HEK293 (cell line): ENCODE measurements at regions not wholly inside any gene's neighbourhood (a gene's known extent, or its start where the extent isn't known, plus 50 kb on each side); places are given as distances from the start of the nearest gene placed in this dataset.

Experiments
- BCL11A ChIP-seq: fragments of 450-650 bp; formaldehyde crosslinking; IDR thresholded peaks from 2 replicates; pipeline ENCODE4 v1.5.1; 2016; ENCODE audit warnings: low read depth, missing biosample characterization, missing genetic modification characterization
- CTCF ChIP-seq: fragments of 450-650 bp; formaldehyde crosslinking; IDR thresholded peaks from 2 replicates; pipeline ENCODE4 v1.5.1; 2016; ENCODE audit warnings: missing biosample characterization, missing genetic modification characterization
- ELK4 ChIP-seq: IDR thresholded peaks from 2 replicates; pipeline ENCODE4 v1.6.1; 2011; ENCODE audit warnings: mild to moderate bottlenecking, low read depth, low read length, borderline replicate concordance
- TCF7L2 ChIP-seq: IDR thresholded peaks from 2 replicates; pipeline ENCODE4 v1.6.1; 2011; ENCODE audit warnings: low read depth, mild to moderate bottlenecking, inconsistent platforms, low read length, moderate library complexity, borderline replicate concordance
- ZBTB44 ChIP-seq: fragments of 450-650 bp; IDR thresholded peaks from 2 replicates; pipeline ENCODE4 v1.5.1; 2018; ENCODE audit warnings: missing biosample characterization, mild to moderate bottlenecking, missing genetic modification characterization
- ZNF148 ChIP-seq: fragments of 450-650 bp; formaldehyde crosslinking; IDR thresholded peaks from 2 replicates; pipeline ENCODE4 v1.5.0; 2017; ENCODE audit warnings: missing biosample characterization, missing genetic modification characterization, borderline replicate concordance
- ZNF274 ChIP-seq, 2 experiments: fragments of 200-500 bp in 1 of 2; fragments of 450-650 bp in 1 of 2; sonication (Bioruptor generic) in 1 of 2; formaldehyde crosslinking in 1 of 2; IDR thresholded peaks; 2 replicates each; pipeline versions ENCODE4 v1.5.1 to v1.6.1; 2014 to 2016; ENCODE audit warnings: borderline replicate concordance in 1 of 2, inconsistent platforms in 1 of 2, low read length in 1 of 2, missing biosample characterization in 1 of 2, missing genetic modification characterization in 1 of 2
- ZNF398 ChIP-seq: fragments of 450-650 bp; formaldehyde crosslinking; IDR thresholded peaks from 2 replicates; pipeline ENCODE4 v1.5.1; 2017; ENCODE audit warnings: missing biosample characterization, missing genetic modification characterization
- ZNF416 ChIP-seq: fragments of 450-650 bp; formaldehyde crosslinking; IDR thresholded peaks from 2 replicates; pipeline ENCODE4 v1.5.1; 2016; ENCODE audit warnings: missing biosample characterization, missing genetic modification characterization
- ZNF513 ChIP-seq: fragments of 450-650 bp; IDR thresholded peaks from 2 replicates; pipeline ENCODE4 v1.5.1; 2018; ENCODE audit warnings: missing biosample characterization, missing genetic modification characterization

GRCh38 chr4:67158666-67159065, 386.6 kb downstream of the CENPC start:
- no peak for TF ChIP-seq BCL11A (tag by site-specific recombination)
- TF ChIP-seq CTCF (tag by site-specific recombination), result no peak
- no peak for TF ChIP-seq ZNF416 (tag by site-specific recombination)
- TF ChIP-seq ZNF274 (IDR thresholded peaks at IDR 0.05; ENCODE audit: low read length), result no peak
- no peak for TF ChIP-seq ZNF274 (tag by site-specific recombination; IDR thresholded peaks at IDR 0.05; ENCODE audit: borderline replicate concordance)
- no peak for TF ChIP-seq ZBTB44 (tag by site-specific recombination)
- TF ChIP-seq ZNF513, result no peak
- no peak for TF ChIP-seq TCF7L2
- no peak for TF ChIP-seq ELK4
- no peak for TF ChIP-seq ZNF148
- no peak for TF ChIP-seq ZNF398 (tag by site-specific recombination)
